Sigmoid colon (tissue), 6 donors: ENCODE measurements at regions not wholly inside any gene's neighbourhood (a gene's known extent, or its start where the extent isn't known, plus 50 kb on each side); places are given as distances from the start of the nearest gene placed in this dataset.

Source experiments
- DNase-seq: peaks from one replicate; pipeline ENCODE4 v3.0.0-alpha.2; 2019
- H3K27ac ChIP-seq, 4 donors: fragments of 200-600 bp; sonication (generic); one replicate each; pipeline ENCODE4 v1.5.1; 2016 to 2019; ENCODE audit warnings: mild to moderate bottlenecking in 1 of 4
- H3K27me3 ChIP-seq, 3 donors: fragments of 200-600 bp; sonication (generic); one replicate each; pipeline ENCODE4 v1.5.1; 2019; ENCODE audit warnings: mild to moderate bottlenecking in 1 of 3
- H3K36me3 ChIP-seq, 4 donors: fragments of 200-600 bp; sonication (generic); one replicate each; pipeline ENCODE4 v1.5.1; 2016 to 2019
- H3K4me1 ChIP-seq, 4 donors: fragments of 200-600 bp; sonication (generic); one replicate each; pipeline ENCODE4 v1.5.1; 2017 to 2019
- H3K4me3 ChIP-seq, 4 donors: fragments of 200-600 bp; sonication (generic); one replicate each; pipeline ENCODE4 v1.5.1; 2017 to 2019; ENCODE audit warnings: mild to moderate bottlenecking in 2 of 4, moderate library complexity in 1 of 4
- H3K9me3 ChIP-seq, 4 donors: fragments of 200-600 bp in 3 of 4; sonication (generic) in 3 of 4; one replicate each; pipeline versions ENCODE4 v1.5.1 to v1.6.1; 2013 to 2019
- CTCF ChIP-seq, 4 experiments: fragments of 450-650 bp in 3 of 4; fragments of 200-600 bp in 1 of 4; IDR thresholded peaks; one replicate each; pipeline ENCODE4 v1.5.1; 2016 to 2019; ENCODE audit warnings: antibody characterized with exemption in 4 of 4, mild to moderate bottlenecking in 3 of 4, moderate library complexity in 2 of 4
- EP300 ChIP-seq, 4 donors: sonication (generic); formaldehyde crosslinking; IDR thresholded peaks; one replicate each; pipeline ENCODE4 v1.6.1; 2017; ENCODE audit warnings: antibody characterized with exemption in 4 of 4
- POLR2A ChIP-seq, 2 donors: fragments of 450-650 bp; IDR thresholded peaks; one replicate each; pipeline ENCODE4 v1.6.1; 2016; ENCODE audit warnings: antibody characterized with exemption in 2 of 2, mild to moderate bottlenecking in 2 of 2, moderate library complexity in 2 of 2
- POLR2AphosphoS5 ChIP-seq, 4 donors: sonication (generic); formaldehyde crosslinking; IDR thresholded peaks; one replicate each; pipeline ENCODE4 v1.6.1; 2017; ENCODE audit warnings: antibody characterized with exemption in 4 of 4
- WGBS, 2 donors: extraction: QIAGEN DNeasy Blood & Tissue Kit; methylation state at CpG; one replicate each; pipeline ENCODE4 v1.1.7; 2013; 5-methylcytosine and 5-hydroxymethylcytosine counted together
- intact Hi-C: fragments of 100-400 bp; cut with DNase I; formaldehyde crosslinking; loops from one replicate; pipeline ENCODE4 v1.15.1; 2023
- donor health status: healthy with polysubstance abuse.
- donor health status: healthy.

- Histone ChIP-seq H3K36me3 (no peaks in the 10 kb centered on the region), H3K27ac (no peak overlapping the region), H3K4me1 (peaks cover 0 to 9% (median 6%) of the 10 kb centered on the region in 4 donors), H3K27me3 (no peaks in the 10 kb centered on the region), H3K4me3 (no peak overlapping the region), H3K9me3 (no peaks in the 10 kb centered on the region)
- DNase-seq = no peak
- no peak for TF ChIP-seq POLR2A (IDR thresholded peaks at IDR 0.05)
- TF ChIP-seq POLR2AphosphoS5 (IDR thresholded peaks at IDR 0.05) = no peak
- no peak for TF ChIP-seq EP300 (IDR thresholded peaks at IDR 0.05)
- no peak for TF ChIP-seq CTCF (IDR thresholded peaks at IDR 0.05)
- intact Hi-C loops = no loop called here
- 79 to 95% methylated on average over 3 of the region's 3 CpGs for WGBS, 2 donors
Measured at GRCh38 chr15:68880382-68880781, 49.9 kb upstream of the SPESP1 start.
